ENCODE measurements at regions not wholly inside any gene's neighbourhood (a gene's known extent, or its start where the extent isn't known, plus 50 kb on each side); places are given as distances from the start of the nearest gene placed in this dataset.
"Not testable (repeated sequence)": the region's sequence is repeated elsewhere in the genome, so short reads cannot be mapped to it uniquely, and the experiment has no call there.

GRCh38 chr9:93776873-93777272 lies 178.3 kb downstream of the BARX1 start:
- in situ Hi-C loops (cut with HindIII; ENCODE audit: low pct_ligation_motif_present, low pct_unique_long_range_greater_than_20kb, low sequenced_read_pairs) = no loop called here
- no peak for DNase-seq

GRCh38 chr9:93776256-93776655 lies 178.9 kb downstream of the BARX1 start:
- in situ Hi-C loops (cut with HindIII; ENCODE audit: low pct_ligation_motif_present, low pct_unique_long_range_greater_than_20kb, low sequenced_read_pairs) = no loop called here
- DNase-seq = no peak

GRCh38 chr9:93774331-93775102 lies 180.6 kb downstream of the BARX1 start:
- in situ Hi-C loops (cut with HindIII; ENCODE audit: low pct_ligation_motif_present, low pct_unique_long_range_greater_than_20kb, low sequenced_read_pairs) = no loop called here
- no peak for DNase-seq

- no peak for DNase-seq
- in situ Hi-C loops (cut with HindIII; ENCODE audit: low pct_ligation_motif_present, low pct_unique_long_range_greater_than_20kb, low sequenced_read_pairs) = no loop called here
Observed at GRCh38 chr9:93771276-93771675, 183.9 kb downstream of the BARX1 start.

GRCh38 chr9:93761822-93762221 lies 185.4 kb downstream of the PHF2 start:
- DNase-seq = no peak
- in situ Hi-C loops (cut with HindIII; ENCODE audit: low pct_ligation_motif_present, low pct_unique_long_range_greater_than_20kb, low sequenced_read_pairs) = no loop called here

- in situ Hi-C loops (cut with HindIII; ENCODE audit: low pct_ligation_motif_present, low pct_unique_long_range_greater_than_20kb, low sequenced_read_pairs) = no loop called here
- DNase-seq = no peak
Observed at GRCh38 chr9:93750045-93750444, 173.7 kb downstream of the PHF2 start.

GRCh38 chr9:93748827-93749226 lies 172.4 kb downstream of the PHF2 start:
- in situ Hi-C loops (cut with HindIII; ENCODE audit: low pct_ligation_motif_present, low pct_unique_long_range_greater_than_20kb, low sequenced_read_pairs); DNase-seq: not testable (repeated sequence)

GRCh38 chr9:93731963-93732362 lies 155.6 kb downstream of the PHF2 start:
- DNase-seq = no peak
- in situ Hi-C loops (cut with HindIII; ENCODE audit: low pct_ligation_motif_present, low pct_unique_long_range_greater_than_20kb, low sequenced_read_pairs) = no loop called here

- in situ Hi-C loops (cut with HindIII; ENCODE audit: low pct_ligation_motif_present, low pct_unique_long_range_greater_than_20kb, low sequenced_read_pairs) = no loop called here
- DNase-seq = no peak
Observed at GRCh38 chr9:93730648-93731047, 154.3 kb downstream of the PHF2 start.

GRCh38 chr9:93730217-93730616 lies 153.8 kb downstream of the PHF2 start:
- in situ Hi-C loops (cut with HindIII; ENCODE audit: low pct_ligation_motif_present, low pct_unique_long_range_greater_than_20kb, low sequenced_read_pairs) = no loop called here
- DNase-seq = no peak
